Endothelial cell of umbilical vein (primary cell): ENCODE measurements at regions not wholly inside any gene's neighbourhood (a gene's known extent, or its start where the extent isn't known, plus 50 kb on each side); places are given as distances from the start of the nearest gene placed in this dataset.

ENCODE experiments used
- BruUV-seq: library from RNA; stranded (reverse); fragments of 400-500 nt; replicated peaks from 2 replicates; lab custom pipeline; 2021; lab: Mats Ljungman, UMichigan
- CTCF ChIA-PET: fragments of 300-600, 350-600 bp; sonication (Branson Sonifier 250); formaldehyde crosslinking; loops from one replicate; lab custom pipeline; 2021; ENCODE audit warnings: antibody characterized with exemption, inconsistent platforms; lab: Charles Lee
- POLR2A ChIA-PET: fragments of 300-600, 350-600 bp; sonication (Branson Sonifier 250); formaldehyde crosslinking; loops from one replicate; lab custom pipeline; 2021; ENCODE audit warnings: antibody characterized with exemption, inconsistent platforms; lab: Charles Lee
- DNase-seq: peaks from one replicate; pipeline ENCODE4 v3.0.0-alpha.2; 2011; ENCODE audit warnings: low read depth, low spot score
- FAIRE-seq: peaks from 2 replicates; lab custom pipeline; 2011; peaks lifted over from hg19 to GRCh38; lab: Jason Lieb, UNC
- H2AFZ ChIP-seq: 2 replicates; pipeline ENCODE4 v1.6.0; 2012; ENCODE audit warnings: low read depth, low read length, control low read depth, inconsistent platforms
- H3K27ac ChIP-seq: 2 replicates; pipeline ENCODE4 v1.5.1; 2011; ENCODE audit warnings: low read depth, mild to moderate bottlenecking, control low read depth, low read length, moderate library complexity; ENCODE audit not compliant: insufficient read depth
- H3K27me3 ChIP-seq, 2 experiments: 2 replicates each; pipeline versions ENCODE4 v1.6.0 to v1.6.1; 2011; ENCODE audit warnings: low read length in 2 of 2, mixed read lengths in 1 of 2; ENCODE audit not compliant: control insufficient read depth in 2 of 2, insufficient read depth in 2 of 2
- H3K36me3 ChIP-seq, 2 experiments: 2 replicates in 1 of 2; 3 replicates in 1 of 2; pipeline ENCODE4 v1.5.1; 2011; ENCODE audit warnings: low read length in 2 of 2, mild to moderate bottlenecking in 1 of 2, moderate library complexity in 1 of 2; ENCODE audit not compliant: control insufficient read depth in 2 of 2, insufficient read depth in 2 of 2; ENCODE audit errors: extremely low read depth in 1 of 2
- H3K4me1 ChIP-seq: 3 replicates; pipeline ENCODE4 v1.5.1; 2011; ENCODE audit warnings: mild to moderate bottlenecking, low read length; ENCODE audit not compliant: control insufficient read depth, insufficient read depth; ENCODE audit errors: extremely low read depth
- H3K4me2 ChIP-seq: 2 replicates; pipeline ENCODE4 v1.6.1; 2011; ENCODE audit warnings: low read length, control low read depth, mixed read lengths; ENCODE audit not compliant: insufficient read depth
- H3K4me3 ChIP-seq, 3 experiments: fragments of 200-600 bp in 1 of 3; sonication (generic), shearing (Covaris generic) in 1 of 3; replicated peaks in 1 of 3; 2 replicates each; pipeline ENCODE4 v1.5.1; 2011 to 2016; ENCODE audit warnings: control low read depth in 3 of 3, low read length in 3 of 3, mild to moderate bottlenecking in 2 of 3, inconsistent platforms in 1 of 3, low read depth in 1 of 3, moderate library complexity in 1 of 3; ENCODE audit not compliant: insufficient read depth in 1 of 3
- H3K79me2 ChIP-seq: 2 replicates; pipeline ENCODE4 v1.6.0; 2012; ENCODE audit warnings: low read length, inconsistent platforms; ENCODE audit not compliant: control insufficient read depth, insufficient read depth
- H3K9ac ChIP-seq: replicated peaks from 2 replicates; pipeline ENCODE3; 2011; ENCODE audit warnings: low read length, control low read depth; ENCODE audit not compliant: insufficient read depth; ENCODE audit errors: extremely low read depth
- H3K9me1 ChIP-seq: replicated peaks from 3 replicates; pipeline ENCODE4 v1.6.0; 2011; ENCODE audit warnings: mild to moderate bottlenecking, low read length; ENCODE audit not compliant: control insufficient read depth, insufficient read depth; ENCODE audit errors: extremely low read depth
- H3K9me3 ChIP-seq: replicated peaks from 2 replicates; pipeline ENCODE4 v1.5.1; 2012; ENCODE audit warnings: low read length, inconsistent platforms; ENCODE audit not compliant: control insufficient read depth, insufficient read depth
- H4K20me1 ChIP-seq: replicated peaks from 2 replicates; pipeline ENCODE3; 2011; ENCODE audit warnings: mild to moderate bottlenecking, low read length; ENCODE audit not compliant: control insufficient read depth, insufficient read depth; ENCODE audit errors: extremely low read depth
- EZH2 ChIP-seq: IDR thresholded peaks from 2 replicates; pipeline ENCODE4 v1.6.1; 2012; ENCODE audit warnings: borderline replicate concordance, low read depth, mild to moderate bottlenecking, moderate library complexity, low read length, inconsistent platforms; ENCODE audit not compliant: severe bottlenecking
- FOS ChIP-seq: IDR thresholded peaks from 2 replicates; pipeline ENCODE4 v1.6.1; 2011; ENCODE audit warnings: mild to moderate bottlenecking, low read length, moderate library complexity, borderline replicate concordance; ENCODE audit not compliant: insufficient read depth
- GATA2 ChIP-seq: IDR thresholded peaks from 2 replicates; pipeline ENCODE4 v1.7.0; 2011; ENCODE audit warnings: low read depth, mild to moderate bottlenecking, moderate library complexity, mixed read lengths, low read length; ENCODE audit not compliant: insufficient read length, insufficient read depth
- JUN ChIP-seq: IDR thresholded peaks from 2 replicates; pipeline ENCODE4 v1.6.1; 2011; ENCODE audit warnings: borderline replicate concordance, low read depth; ENCODE audit not compliant: insufficient read length, insufficient read depth
- MYC ChIP-seq: IDR thresholded peaks from one replicate; pipeline ENCODE4 v1.6.1; 2011; ENCODE audit warnings: mild to moderate bottlenecking, low read depth, low read length
- POLR2A ChIP-seq: IDR thresholded peaks from 2 replicates; pipeline ENCODE4 v1.6.1; 2012; ENCODE audit warnings: low read depth, mild to moderate bottlenecking, control low read depth, low read length
- POLR2AphosphoS5 ChIP-seq: IDR thresholded peaks from 2 replicates; pipeline ENCODE4 v1.6.1; 2012; ENCODE audit warnings: low read depth, mild to moderate bottlenecking, control low read depth, low read length, moderate library complexity; ENCODE audit not compliant: insufficient read depth
- dilution Hi-C: fragments of 300-500 bp; cut with MboI; formaldehyde crosslinking; loops from one replicate; pipeline ENCODE4 v1.15.0; 2019; ENCODE audit warnings: low sequenced_read_pairs; ENCODE audit not compliant: extremely low pct_ligation_motif_present
- intact Hi-C: fragments of 100-400 bp; cut with micrococcal nuclease; formaldehyde crosslinking; loops from one replicate; pipeline ENCODE4 v1.10.0; 2022
- TF ChIP-seq, protein P1 (sequence below): IDR thresholded peaks from 2 replicates; pipeline ENCODE4 v1.6.1; 2011; ENCODE audit not compliant: insufficient read depth, insufficient read length
- TF ChIP-seq, protein P2 (sequence below), 2 donors: IDR thresholded peaks; 1 replicate in 1 of 2; 2 replicates in 1 of 2; pipeline ENCODE4 v1.5.1; 2011; ENCODE audit warnings: low read length in 2 of 2, mild to moderate bottlenecking in 2 of 2, moderate library complexity in 2 of 2, control low read depth in 1 of 2, inconsistent platforms in 1 of 2, low read depth in 1 of 2; ENCODE audit not compliant: insufficient read depth in 1 of 2; ENCODE audit errors: extremely low read depth in 1 of 2

DNA sequence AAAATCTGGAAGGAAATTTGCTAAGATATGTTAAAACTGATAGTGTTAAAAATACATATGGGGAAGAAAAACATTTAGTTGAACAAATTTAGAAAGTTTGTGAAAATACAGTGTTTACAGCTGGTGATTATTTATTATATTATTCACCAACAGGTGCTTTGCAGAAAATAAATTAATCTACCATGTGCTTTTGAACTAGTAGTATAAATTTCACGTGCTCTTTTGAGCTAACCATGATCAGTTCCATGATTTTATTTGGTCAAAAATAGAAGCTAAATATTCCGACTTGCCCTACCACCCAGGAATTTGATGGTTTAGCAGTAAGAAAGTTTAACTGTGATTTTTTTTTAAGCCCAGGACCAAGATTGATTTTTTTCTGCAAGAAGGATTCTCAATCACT is 113.3 kb downstream of the SPRY2 start:
- no peak overlapping the region for H2AFZ ChIP-seq
- H3K9ac ChIP-seq: no peak overlapping the region
- no peaks in the 10 kb centered on the region for H3K9me1 ChIP-seq
- no peak for TF ChIP-seq MYC
- no peak for TF ChIP-seq POLR2A
- no peak for TF ChIP-seq EZH2
- TF ChIP-seq, protein P1, sequence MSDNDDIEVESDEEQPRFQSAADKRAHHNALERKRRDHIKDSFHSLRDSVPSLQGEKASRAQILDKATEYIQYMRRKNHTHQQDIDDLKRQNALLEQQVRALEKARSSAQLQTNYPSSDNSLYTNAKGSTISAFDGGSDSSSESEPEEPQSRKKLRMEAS: no peak
- no peak for TF ChIP-seq JUN
- no peak for TF ChIP-seq FOS
- no peak for TF ChIP-seq POLR2AphosphoS5
- TF ChIP-seq GATA2: no peak
- TF ChIP-seq, protein P2, sequence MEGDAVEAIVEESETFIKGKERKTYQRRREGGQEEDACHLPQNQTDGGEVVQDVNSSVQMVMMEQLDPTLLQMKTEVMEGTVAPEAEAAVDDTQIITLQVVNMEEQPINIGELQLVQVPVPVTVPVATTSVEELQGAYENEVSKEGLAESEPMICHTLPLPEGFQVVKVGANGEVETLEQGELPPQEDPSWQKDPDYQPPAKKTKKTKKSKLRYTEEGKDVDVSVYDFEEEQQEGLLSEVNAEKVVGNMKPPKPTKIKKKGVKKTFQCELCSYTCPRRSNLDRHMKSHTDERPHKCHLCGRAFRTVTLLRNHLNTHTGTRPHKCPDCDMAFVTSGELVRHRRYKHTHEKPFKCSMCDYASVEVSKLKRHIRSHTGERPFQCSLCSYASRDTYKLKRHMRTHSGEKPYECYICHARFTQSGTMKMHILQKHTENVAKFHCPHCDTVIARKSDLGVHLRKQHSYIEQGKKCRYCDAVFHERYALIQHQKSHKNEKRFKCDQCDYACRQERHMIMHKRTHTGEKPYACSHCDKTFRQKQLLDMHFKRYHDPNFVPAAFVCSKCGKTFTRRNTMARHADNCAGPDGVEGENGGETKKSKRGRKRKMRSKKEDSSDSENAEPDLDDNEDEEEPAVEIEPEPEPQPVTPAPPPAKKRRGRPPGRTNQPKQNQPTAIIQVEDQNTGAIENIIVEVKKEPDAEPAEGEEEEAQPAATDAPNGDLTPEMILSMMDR (IDR thresholded peaks at IDR 0.05; ENCODE audit: extremely low read depth in 1 of 2, insufficient read depth in 1 of 2, low read depth in 1 of 2, low read length in 2 of 2): no peak
- H4K20me1 ChIP-seq: no peaks in the 10 kb centered on the region
- H3K4me3 ChIP-seq: no peak overlapping the region
- no peaks in the 10 kb centered on the region for H3K36me3 ChIP-seq
- H3K9me3 ChIP-seq: no peaks in the 10 kb centered on the region
- no TSS peak for BruUV-seq
- DNase-seq (no peak), FAIRE-seq (no peak)
- peaks cover 4% of the 10 kb centered on the region for H3K4me1 ChIP-seq
- POLR2A ChIA-PET: no interaction called here
- CTCF ChIA-PET: interaction anchor here (1.3 to 2.5 kb wide), 2 partner anchors 10 to 12 kb away, joined by 3 to 8 read pairs; no protein-coding TSS in a partner anchor
- dilution Hi-C loops: no loop called here
- H3K79me2 ChIP-seq: no peaks in the 10 kb centered on the region
- H3K4me2 ChIP-seq: no peak overlapping the region
- intact Hi-C loops: no loop called here
- H3K27ac ChIP-seq: no peak overlapping the region
- H3K27me3 ChIP-seq: no peaks in the 10 kb centered on the region
